ENCODE measurements at regions not wholly inside any gene's neighbourhood (a gene's known extent, or its start where the extent isn't known, plus 50 kb on each side); places are given as distances from the start of the nearest gene placed in this dataset.

- Histone ChIP-seq H3K27me3 (ENCODE audit: insufficient read depth, low read length, poor library complexity) (no peaks in the 10 kb centered on the region), H4K20me1 (ENCODE audit: insufficient read depth, low read length) (no peaks in the 10 kb centered on the region), H3K27ac (ENCODE audit: low read length) (no peak overlapping the region), H3K4me3 (ENCODE audit: low read depth in 1 of 2, low read length in 2 of 2) (no peak overlapping the region), H2AFZ (ENCODE audit: low read depth, low read length) (no peak overlapping the region), H3K4me1 (ENCODE audit: insufficient read depth, low read length) (no peaks in the 10 kb centered on the region), H3K4me2 (ENCODE audit: insufficient read depth, low read length) (no peak overlapping the region), H3K9ac (ENCODE audit: low read depth, low read length) (no peak overlapping the region), H3K36me3 (ENCODE audit: insufficient read depth, low read length) (no peaks in the 10 kb centered on the region), H3K9me3 (ENCODE audit: insufficient read depth, low read length, severe bottlenecking) (no peaks in the 10 kb centered on the region), H3K79me2 (ENCODE audit: insufficient read depth, low read length) (no peaks in the 10 kb centered on the region)
- ATAC-seq (ENCODE audit: insufficient read depth, low read depth) (no peak), DNase-seq (no peak)
- no peak for TF ChIP-seq EZH2 (IDR thresholded peaks at IDR 0.05; ENCODE audit: borderline replicate concordance, low read depth, low read length, severe bottlenecking)
- no peak for TF ChIP-seq CTCF (IDR thresholded peaks at IDR 0.05; ENCODE audit: borderline replicate concordance, extremely low read depth, low read length, poor library complexity, severe bottlenecking)
Observed at GRCh38 chr5:3361811-3362605, 233.6 kb upstream of the IRX1 start.

- Histone ChIP-seq H3K9me3 (ENCODE audit: insufficient read depth, low read length, severe bottlenecking) (no peaks in the 10 kb centered on the region), H3K36me3 (ENCODE audit: insufficient read depth, low read length) (no peaks in the 10 kb centered on the region), H3K4me3 (ENCODE audit: low read depth in 1 of 2, low read length in 2 of 2) (no peak overlapping the region), H2AFZ (ENCODE audit: low read depth, low read length) (0 out of 2 replicates have a peak overlapping the region, but pooled peaks have one; percentile 17), H3K4me1 (ENCODE audit: insufficient read depth, low read length) (no peaks in the 10 kb centered on the region), H4K20me1 (ENCODE audit: insufficient read depth, low read length) (no peaks in the 10 kb centered on the region), H3K9ac (ENCODE audit: low read depth, low read length) (no peak overlapping the region), H3K4me2 (ENCODE audit: insufficient read depth, low read length) (no peak overlapping the region), H3K27ac (ENCODE audit: low read length) (no peak overlapping the region), H3K79me2 (ENCODE audit: insufficient read depth, low read length) (no peaks in the 10 kb centered on the region), H3K27me3 (ENCODE audit: insufficient read depth, low read length, poor library complexity) (no peaks in the 10 kb centered on the region)
- DNase-seq (no peak), ATAC-seq (ENCODE audit: insufficient read depth, low read depth) (no peak)
- TF ChIP-seq EZH2 (IDR thresholded peaks at IDR 0.05; ENCODE audit: borderline replicate concordance, low read depth, low read length, severe bottlenecking) (no peak), CTCF (IDR thresholded peaks at IDR 0.05; ENCODE audit: borderline replicate concordance, extremely low read depth, low read length, poor library complexity, severe bottlenecking) (no peak)
Observed at GRCh38 chr5:3359642-3360041, 236.0 kb upstream of the IRX1 start.

GRCh38 chr5:3357291-3357690, 238.3 kb upstream of the IRX1 start:
- Histone ChIP-seq H3K79me2 (ENCODE audit: insufficient read depth, low read length) (no peaks in the 10 kb centered on the region), H3K9me3 (ENCODE audit: insufficient read depth, low read length, severe bottlenecking) (no peaks in the 10 kb centered on the region), H3K4me3 (ENCODE audit: low read depth in 1 of 2, low read length in 2 of 2) (no peak overlapping the region), H4K20me1 (ENCODE audit: insufficient read depth, low read length) (no peaks in the 10 kb centered on the region), H2AFZ (ENCODE audit: low read depth, low read length) (no peak overlapping the region), H3K9ac (ENCODE audit: low read depth, low read length) (no peak overlapping the region), H3K27me3 (ENCODE audit: insufficient read depth, low read length, poor library complexity) (no peaks in the 10 kb centered on the region), H3K36me3 (ENCODE audit: insufficient read depth, low read length) (no peaks in the 10 kb centered on the region), H3K4me1 (ENCODE audit: insufficient read depth, low read length) (no peaks in the 10 kb centered on the region), H3K4me2 (ENCODE audit: insufficient read depth, low read length) (no peak overlapping the region), H3K27ac (ENCODE audit: low read length) (no peak overlapping the region)
- no peak for ATAC-seq (ENCODE audit: insufficient read depth, low read depth)
- TF ChIP-seq CTCF (IDR thresholded peaks at IDR 0.05; ENCODE audit: borderline replicate concordance, extremely low read depth, low read length, poor library complexity, severe bottlenecking) (no peak), EZH2 (IDR thresholded peaks at IDR 0.05; ENCODE audit: borderline replicate concordance, low read depth, low read length, severe bottlenecking) (no peak)
- DNase-seq, result no peak

All from DND-41 (cell line).